OCI-LY1 (cell line): ENCODE measurements at regions not wholly inside any gene's neighbourhood (a gene's known extent, or its start where the extent isn't known, plus 50 kb on each side); places are given as distances from the start of the nearest gene placed in this dataset.

Source experiments
- H2AFZ ChIP-seq: fragments of 200-600 bp; sonication (generic), shearing (Covaris generic); 2 replicates; pipeline ENCODE4 v1.6.0; 2014; ENCODE audit warnings: antibody characterized with exemption, mild to moderate bottlenecking, low read length
- H3F3A ChIP-seq: fragments of 200-600 bp; sonication (generic), shearing (Covaris generic); 2 replicates; pipeline ENCODE4 v1.6.0; 2014; ENCODE audit warnings: mild to moderate bottlenecking, antibody characterized with exemption, low read length, moderate library complexity; ENCODE audit not compliant: insufficient read depth
- H3K27ac ChIP-seq: fragments of 200-600 bp; sonication (generic); 2 replicates; pipeline ENCODE4 v1.5.1; 2014; ENCODE audit warnings: low read length, mixed run types, mild to moderate bottlenecking, low read depth; ENCODE audit not compliant: poor library complexity, severe bottlenecking
- H3K27me3 ChIP-seq: fragments of 200-600 bp; sonication (generic); 2 replicates; pipeline ENCODE4 v1.6.0; 2014; ENCODE audit warnings: antibody characterized with exemption, mild to moderate bottlenecking, low read length, moderate library complexity; ENCODE audit not compliant: insufficient read depth
- H3K36me3 ChIP-seq: fragments of 200-600 bp; sonication (generic); 2 replicates; pipeline ENCODE4 v1.6.1; 2014; ENCODE audit warnings: mild to moderate bottlenecking, antibody characterized with exemption, low read length, moderate library complexity, mixed read lengths; ENCODE audit not compliant: insufficient read depth
- H3K4me1 ChIP-seq: fragments of 200-600 bp; sonication (generic); 2 replicates; pipeline ENCODE4 v1.5.1; 2014; ENCODE audit warnings: mild to moderate bottlenecking, low read length, moderate library complexity; ENCODE audit not compliant: insufficient read depth, severe bottlenecking
- H3K4me2 ChIP-seq: fragments of 200-600 bp; sonication (generic), shearing (Covaris generic); 2 replicates; pipeline ENCODE4 v1.6.1; 2014; ENCODE audit warnings: low read length
- H3K4me3 ChIP-seq: fragments of 200-600 bp; sonication (generic); 2 replicates; pipeline ENCODE4 v1.5.1; 2014; ENCODE audit warnings: low read length, low read depth, mild to moderate bottlenecking, mixed read lengths; ENCODE audit not compliant: poor library complexity, severe bottlenecking
- H3K79me2 ChIP-seq: fragments of 200-600 bp; shearing (Covaris generic); 2 replicates; pipeline ENCODE4 v1.6.1; 2016; ENCODE audit warnings: mixed run types, low read length, mixed read lengths; ENCODE audit not compliant: insufficient read depth
- H3K9ac ChIP-seq: fragments of 200-600 bp; sonication (generic), shearing (Covaris generic); 2 replicates; pipeline ENCODE4 v1.6.1; 2014; ENCODE audit warnings: mild to moderate bottlenecking, low read length, mixed read lengths
- H3K9me2 ChIP-seq: fragments of 200-600 bp; sonication (generic), shearing (Covaris generic); 2 replicates; pipeline ENCODE4 v1.6.1; 2014; ENCODE audit warnings: low read depth, mild to moderate bottlenecking, low read length, mixed read lengths
- H3K9me3 ChIP-seq: fragments of 200-600 bp; shearing (Covaris generic); 2 replicates; pipeline ENCODE4 v1.6.1; 2014; ENCODE audit warnings: low read length, mixed read lengths
- H4K20me1 ChIP-seq: fragments of 200-600 bp; sonication (generic), shearing (Covaris generic); 2 replicates; pipeline ENCODE4 v1.6.0; 2016; ENCODE audit warnings: mild to moderate bottlenecking, low read length; ENCODE audit not compliant: insufficient read depth
- CTCF ChIP-seq: fragments of 200-600 bp; sonication (generic), shearing (Covaris generic); IDR thresholded peaks from 2 replicates; pipeline ENCODE4 v1.5.1; 2017; ENCODE audit warnings: mild to moderate bottlenecking, antibody characterized with exemption, low read length, moderate library complexity, mixed read lengths
- EZH2 ChIP-seq: fragments of 200-600 bp; sonication (generic), shearing (Covaris generic); IDR thresholded peaks from 2 replicates; pipeline ENCODE4 v1.8.0; 2017; ENCODE audit warnings: borderline replicate concordance, mixed run types, mild to moderate bottlenecking, antibody characterized with exemption, low read length, moderate library complexity, mixed read lengths

- Histone ChIP-seq H3F3A (no peaks in the 10 kb centered on the region), H3K4me3 (no peak overlapping the region), H3K9ac (no peak overlapping the region), H3K36me3 (no peaks in the 10 kb centered on the region), H3K9me3 (no peaks in the 10 kb centered on the region), H3K9me2 (no peaks in the 10 kb centered on the region), H3K4me1 (no peaks in the 10 kb centered on the region), H3K79me2 (no peaks in the 10 kb centered on the region), H3K27ac (no peak overlapping the region), H2AFZ (no peak overlapping the region), H3K27me3 (no peaks in the 10 kb centered on the region), H4K20me1 (no peaks in the 10 kb centered on the region), H3K4me2 (no peak overlapping the region)
- no peak for TF ChIP-seq CTCF
- TF ChIP-seq EZH2, result no peak
Measured at GRCh38 chr1:164263540-164263939, 295.4 kb upstream of the PBX1 start.

GRCh38 chr1:164265232-164265631 lies 293.8 kb upstream of the PBX1 start:
- no peak for TF ChIP-seq CTCF
- TF ChIP-seq EZH2, result no peak
- no peaks in the 10 kb centered on the region for H3K4me1 ChIP-seq
- H3K36me3 ChIP-seq, result no peaks in the 10 kb centered on the region
- no peaks in the 10 kb centered on the region for H3K9me2 ChIP-seq
- no peak overlapping the region for H2AFZ ChIP-seq
- H3K27ac ChIP-seq, result no peak overlapping the region
- no peaks in the 10 kb centered on the region for H4K20me1 ChIP-seq
- H3K4me3 ChIP-seq, result no peak overlapping the region
- no peaks in the 10 kb centered on the region for H3K27me3 ChIP-seq
- H3K9me3 ChIP-seq, result no peaks in the 10 kb centered on the region
- no peaks in the 10 kb centered on the region for H3F3A ChIP-seq
- H3K79me2 ChIP-seq, result no peaks in the 10 kb centered on the region
- H3K9ac ChIP-seq, result no peak overlapping the region
- no peak overlapping the region for H3K4me2 ChIP-seq

GRCh38 chr1:164272156-164272555 lies 286.8 kb upstream of the PBX1 start:
- Histone ChIP-seq H4K20me1 (no peaks in the 10 kb centered on the region), H3K4me3 (no peak overlapping the region), H3K79me2 (no peaks in the 10 kb centered on the region), H2AFZ (no peak overlapping the region), H3K27ac (no peak overlapping the region), H3K9me3 (no peaks in the 10 kb centered on the region), H3K27me3 (no peaks in the 10 kb centered on the region), H3K36me3 (no peaks in the 10 kb centered on the region), H3K9me2 (no peaks in the 10 kb centered on the region), H3F3A (no peaks in the 10 kb centered on the region), H3K9ac (no peak overlapping the region), H3K4me2 (no peak overlapping the region), H3K4me1 (no peaks in the 10 kb centered on the region)
- TF ChIP-seq EZH2, result no peak
- no peak for TF ChIP-seq CTCF
